Endothelial cell (in vitro differentiated cells): ENCODE measurements at regions not wholly inside any gene's neighbourhood (a gene's known extent, or its start where the extent isn't known, plus 50 kb on each side); places are given as distances from the start of the nearest gene placed in this dataset.

Experiments
- DNase-seq: peaks from one replicate; pipeline ENCODE4 v3.0.0; 2021; ENCODE audit warnings: low spot score
- H3K27ac Mint-ChIP-seq: one replicate; pipeline ENCODE4 v1.8.0; 2021; ENCODE audit warnings: mixed read lengths, inconsistent platforms; ENCODE audit not compliant: unreplicated experiment
- H3K27me3 Mint-ChIP-seq: one replicate; pipeline ENCODE4 v1.8.0; 2021; ENCODE audit warnings: mild to moderate bottlenecking, moderate library complexity, mixed read lengths, inconsistent platforms; ENCODE audit not compliant: unreplicated experiment
- H3K36me3 Mint-ChIP-seq: one replicate; pipeline ENCODE4 v1.8.0; 2021; ENCODE audit warnings: mild to moderate bottlenecking, low read depth, mixed read lengths, inconsistent platforms; ENCODE audit not compliant: unreplicated experiment
- H3K4me1 Mint-ChIP-seq: one replicate; pipeline ENCODE4 v1.8.0; 2021; ENCODE audit warnings: mild to moderate bottlenecking, mixed read lengths, inconsistent platforms; ENCODE audit not compliant: unreplicated experiment
- H3K4me3 Mint-ChIP-seq: one replicate; pipeline ENCODE4 v1.8.0; 2021; ENCODE audit warnings: mild to moderate bottlenecking, mixed read lengths, inconsistent platforms; ENCODE audit not compliant: unreplicated experiment
- H3K9me3 Mint-ChIP-seq: one replicate; pipeline ENCODE4 v1.8.0; 2021; ENCODE audit warnings: mixed read lengths, inconsistent platforms; ENCODE audit not compliant: unreplicated experiment
- CTCF ChIP-seq: fragments of 200-600 bp; sonication (generic); IDR thresholded peaks from one replicate; pipeline ENCODE4 v1.5.0; 2021; ENCODE audit warnings: antibody characterized with exemption; ENCODE audit not compliant: unreplicated experiment

GRCh38 chr18:78596794-78597345 lies 382.7 kb upstream of the SALL3 start:
- Mint-ChIP-seq H3K27me3 (peaks cover 4% of the 10 kb centered on the region), H3K36me3 (peaks cover 6% of the 10 kb centered on the region), H3K27ac (no peak overlapping the region), H3K4me3 (no peak overlapping the region), H3K4me1 (no peaks in the 10 kb centered on the region), H3K9me3 (peaks cover 42% of the 10 kb centered on the region)
- DNase-seq: no peak
- TF ChIP-seq CTCF: no peak

DNA sequence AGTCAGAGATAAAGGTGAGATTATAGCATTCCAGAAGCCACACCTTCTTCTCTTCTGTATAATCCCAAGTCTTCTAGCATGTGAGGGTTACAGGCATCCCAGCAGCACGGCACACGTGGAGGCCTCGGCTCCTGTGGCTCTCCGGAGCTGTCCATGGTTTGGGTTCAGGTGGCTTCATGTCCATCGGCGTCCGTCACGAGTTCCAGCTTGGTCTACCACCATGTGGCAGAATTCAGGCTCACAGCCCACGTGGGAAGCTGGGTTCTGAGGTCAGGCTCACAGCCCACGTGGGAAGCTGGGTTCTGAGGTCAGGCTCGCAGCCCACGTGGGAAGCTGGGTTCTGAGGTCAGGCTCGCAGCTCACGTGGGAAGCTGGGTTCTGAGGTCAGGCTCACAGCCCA lies 378.3 kb upstream of the SALL3 start:
- Mint-ChIP-seq H3K36me3 (peaks cover 29% of the 10 kb centered on the region), H3K4me3 (no peak overlapping the region), H3K9me3 (peaks cover 79% of the 10 kb centered on the region), H3K27me3 (peaks cover 7% of the 10 kb centered on the region), H3K27ac (no peak overlapping the region), H3K4me1 (no peaks in the 10 kb centered on the region)
- DNase-seq: no peak
- TF ChIP-seq CTCF: no peak

- Mint-ChIP-seq H3K27me3 (peaks cover 10% of the 10 kb centered on the region), H3K36me3 (peaks cover 35% of the 10 kb centered on the region), H3K27ac (no peak overlapping the region), H3K9me3 (peaks cover 80% of the 10 kb centered on the region), H3K4me3 (no peak overlapping the region), H3K4me1 (no peaks in the 10 kb centered on the region)
- no peak for TF ChIP-seq CTCF
- DNase-seq: no peak
Observed at GRCh38 chr18:78601923-78602322, 377.7 kb upstream of the SALL3 start.

DNA sequence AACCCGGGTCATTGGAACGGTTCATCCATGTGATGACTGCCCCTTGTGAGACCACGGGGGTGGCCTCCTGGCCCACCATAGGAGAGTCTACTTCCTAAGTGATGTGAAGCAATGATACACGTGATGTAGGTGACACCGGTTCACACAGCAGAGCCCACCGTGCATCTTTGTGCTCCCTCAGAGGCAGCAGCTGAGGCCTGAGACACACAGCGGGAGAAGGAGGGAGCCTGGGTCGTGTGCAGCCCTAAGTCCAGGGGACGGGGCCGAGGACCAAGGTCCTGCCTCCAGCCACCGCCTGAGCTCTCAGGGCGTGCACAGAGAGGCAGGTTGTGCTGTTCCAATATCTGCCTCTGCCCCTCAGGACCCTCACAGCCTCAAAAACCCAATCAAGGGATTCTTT lies 377.2 kb upstream of the SALL3 start:
- peaks cover 81% of the 10 kb centered on the region for H3K9me3 Mint-ChIP-seq
- no peak for DNase-seq
- H3K27ac Mint-ChIP-seq: no peak overlapping the region
- peaks cover 38% of the 10 kb centered on the region for H3K36me3 Mint-ChIP-seq
- TF ChIP-seq CTCF: no peak
- H3K4me1 Mint-ChIP-seq: no peaks in the 10 kb centered on the region
- peaks cover 10% of the 10 kb centered on the region for H3K27me3 Mint-ChIP-seq
- H3K4me3 Mint-ChIP-seq: no peak overlapping the region

DNA sequence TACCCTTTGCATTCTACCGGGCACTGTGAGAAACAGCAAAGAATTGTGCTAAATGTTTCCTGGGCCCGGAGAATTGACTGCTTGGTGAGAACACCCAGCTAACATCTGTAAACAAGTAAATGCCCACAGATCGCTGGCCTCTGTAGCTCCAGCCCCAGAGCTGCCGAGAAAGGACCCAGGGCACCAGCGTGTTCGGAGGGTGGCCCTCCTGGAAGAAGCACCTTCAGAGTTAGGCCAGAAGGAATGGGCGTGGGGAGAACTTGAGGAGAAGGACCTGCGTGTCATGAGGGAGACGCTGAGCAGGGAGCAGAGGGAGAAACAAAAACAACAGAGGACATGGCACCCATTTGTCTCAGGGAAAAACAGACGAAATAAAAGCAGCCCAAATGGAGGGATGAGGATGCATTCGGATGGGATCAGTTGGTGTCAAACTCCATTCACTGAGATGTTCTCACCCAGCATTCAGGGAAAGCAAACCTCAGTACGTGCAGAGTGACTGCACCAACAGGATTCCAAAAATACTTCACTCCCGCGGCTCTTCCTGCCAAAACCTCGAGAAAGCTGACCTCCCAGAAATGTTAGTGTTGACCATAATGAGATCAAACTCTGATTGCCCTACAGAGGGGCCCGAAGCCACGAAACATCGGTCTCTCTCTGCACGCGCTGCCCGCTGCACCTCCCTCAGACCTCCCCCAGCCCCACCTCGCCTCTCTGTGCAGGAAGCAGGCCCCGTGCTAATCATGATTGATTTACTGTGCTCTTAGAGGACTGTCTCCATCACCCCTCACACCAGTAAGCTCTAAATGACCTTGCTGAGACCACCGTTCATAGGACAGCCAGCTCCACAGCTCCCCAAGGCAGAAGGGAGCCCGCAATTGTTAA lies 376.3 kb upstream of the SALL3 start:
- H3K27ac Mint-ChIP-seq: no peak overlapping the region
- DNase-seq: no peak
- peaks cover 77% of the 10 kb centered on the region for H3K9me3 Mint-ChIP-seq
- H3K4me1 Mint-ChIP-seq: no peaks in the 10 kb centered on the region
- no peak for TF ChIP-seq CTCF
- H3K36me3 Mint-ChIP-seq: peaks cover 35% of the 10 kb centered on the region
- no peak overlapping the region for H3K4me3 Mint-ChIP-seq
- H3K27me3 Mint-ChIP-seq: peaks cover 13% of the 10 kb centered on the region
